Left renal cortex interstitium (tissue), 4 donors: ENCODE measurements at regions not wholly inside any gene's neighbourhood (a gene's known extent, or its start where the extent isn't known, plus 50 kb on each side); places are given as distances from the start of the nearest gene placed in this dataset.
"Not testable (repeated sequence)": the region's sequence is repeated elsewhere in the genome, so short reads cannot be mapped to it uniquely, and the experiment has no call there.

Source experiments
- DNase-seq, 4 donors: peaks; one replicate each; pipeline ENCODE4 v3.0.0-alpha.2; 2013; ENCODE audit warnings: low read depth in 4 of 4, low spot score in 2 of 4, missing footprints in 1 of 4

DNA sequence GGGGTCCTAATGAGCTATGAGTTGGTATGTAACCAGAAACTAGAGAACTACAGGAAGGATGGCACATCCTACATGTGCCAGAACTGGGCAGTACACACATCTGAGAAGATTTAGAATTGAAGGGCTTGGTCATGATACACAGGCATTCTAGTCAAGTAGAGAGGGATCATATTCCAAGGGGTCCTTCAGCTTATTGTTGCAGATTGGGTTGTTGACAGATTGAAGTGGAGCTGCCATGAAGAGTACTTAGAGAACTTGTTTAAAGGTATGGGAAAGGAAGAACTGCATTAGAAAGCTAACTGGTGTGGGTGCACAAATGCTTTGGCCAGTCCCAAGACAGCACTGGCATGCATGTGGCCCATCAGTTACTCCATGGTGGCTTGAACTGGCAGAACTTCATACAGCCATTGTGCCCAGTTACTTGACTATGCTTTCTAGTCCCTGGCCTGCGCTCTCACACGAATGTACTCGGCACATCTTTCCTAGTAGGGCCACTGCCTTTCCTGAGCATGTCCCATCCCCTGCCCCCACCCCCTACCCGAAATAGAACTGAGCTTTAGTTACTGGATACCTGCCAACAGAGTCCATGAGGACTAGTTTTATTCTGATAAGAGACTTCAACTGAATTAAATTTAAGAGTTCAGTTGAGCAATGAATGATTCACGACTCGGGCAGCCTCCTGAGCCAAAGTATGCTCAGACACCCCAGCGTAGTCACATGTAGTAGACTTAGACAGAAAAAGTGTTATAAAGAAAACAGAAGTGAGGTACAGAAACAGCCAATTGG lies 64.0 kb downstream of the CCNG2 start:
- peak in 2 of 4 donors; percentile 29 to 38 for DNase-seq

DNA sequence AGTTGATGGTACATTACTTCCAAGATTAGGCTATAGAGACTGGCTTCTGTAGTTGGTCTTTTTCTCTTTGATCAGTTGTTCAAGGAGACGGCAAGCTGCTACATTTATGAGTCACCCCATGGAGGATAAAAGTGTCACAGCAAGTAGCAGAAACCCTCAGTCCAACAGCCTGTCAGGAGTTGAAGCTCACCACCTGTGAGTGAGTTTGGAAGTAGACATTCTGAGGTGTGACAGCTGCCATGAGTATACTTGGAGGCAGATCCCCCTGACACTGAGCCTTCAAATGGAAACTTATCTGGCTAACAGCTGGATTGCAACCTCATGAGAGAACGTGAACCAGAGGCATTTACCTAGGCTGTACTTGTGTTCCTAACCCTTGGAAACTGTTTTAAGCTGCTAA lies 68.0 kb downstream of the CCNG2 start:
- peak in 2 of 4 donors; percentile 31 to 53 for DNase-seq

DNA sequence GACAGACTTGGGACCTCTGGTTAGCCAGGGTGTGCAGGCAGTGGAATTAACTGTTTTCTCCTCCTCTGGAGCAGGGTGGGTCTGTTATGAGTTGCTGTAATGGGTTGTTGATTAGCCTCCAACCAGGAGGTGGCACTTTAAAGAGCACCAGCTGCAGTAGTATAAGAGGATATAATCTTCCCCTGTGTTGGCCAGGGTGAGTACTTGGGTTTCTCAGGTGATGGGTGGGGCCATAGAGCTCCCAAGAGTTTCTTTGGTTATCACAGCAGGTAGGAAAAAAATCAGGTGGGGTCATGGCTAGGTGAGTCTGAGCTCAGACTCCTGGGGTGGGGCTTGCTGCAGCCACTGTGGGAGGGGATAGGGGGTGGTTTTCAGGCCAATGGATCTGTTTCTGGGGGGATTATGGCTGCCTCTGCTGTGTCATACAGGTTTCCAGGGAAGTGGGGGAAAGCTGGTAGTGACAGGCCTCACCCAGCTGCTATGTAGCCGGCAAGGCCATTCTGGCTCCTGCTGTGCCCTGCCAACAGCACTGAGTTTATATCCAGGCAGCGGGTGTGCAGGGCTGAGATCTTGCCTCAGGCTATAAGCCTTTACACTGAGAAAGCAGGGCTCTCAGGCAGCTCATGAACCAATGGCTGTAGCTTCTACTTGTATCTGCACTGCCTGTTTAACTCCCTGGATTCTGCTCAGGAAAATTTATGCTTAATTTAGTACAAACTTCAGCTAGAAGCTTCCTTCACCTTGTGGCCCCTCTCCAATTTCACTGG lies 70.1 kb downstream of the CCNG2 start:
- DNase-seq = no peak

DNA sequence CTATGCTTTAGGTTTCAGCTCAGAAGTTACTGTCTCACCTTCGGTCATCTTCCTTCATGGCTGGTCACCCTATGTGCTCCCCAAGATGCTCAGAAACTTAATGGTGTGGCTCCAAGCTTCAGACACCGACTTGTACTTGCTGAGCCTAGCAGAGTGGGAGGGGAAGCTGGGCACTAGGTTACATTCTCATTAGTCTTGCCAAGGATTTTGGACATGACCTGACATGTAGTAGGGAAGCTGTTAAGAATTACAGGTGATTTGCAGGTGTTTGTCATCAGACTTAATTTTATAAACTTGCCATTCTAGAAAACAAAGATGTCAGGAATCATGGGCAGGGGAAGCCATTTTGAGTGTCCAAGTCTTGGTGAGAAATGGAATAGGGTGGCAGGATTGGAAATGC lies 72.4 kb downstream of the CCNG2 start:
- no peak for DNase-seq

DNA sequence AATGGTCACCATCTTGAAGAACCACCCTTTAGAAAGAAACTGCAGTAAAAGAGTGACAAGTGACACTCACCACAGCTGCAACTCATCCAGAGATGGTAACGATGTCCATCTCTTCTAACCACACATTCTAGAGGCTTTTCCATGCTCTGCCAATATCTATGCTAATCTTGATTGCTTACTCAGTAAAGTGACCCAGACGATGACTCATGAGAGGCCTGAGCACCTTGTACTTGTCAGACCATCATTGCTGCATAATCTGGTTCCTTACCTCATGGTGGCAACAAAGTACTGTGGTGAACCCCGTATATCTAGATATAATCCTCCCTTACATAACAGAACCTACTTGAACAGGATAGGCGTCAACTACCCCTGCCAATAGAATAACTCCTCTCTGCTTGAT lies 75.6 kb downstream of the CCNG2 start:
- DNase-seq = no peak

DNA sequence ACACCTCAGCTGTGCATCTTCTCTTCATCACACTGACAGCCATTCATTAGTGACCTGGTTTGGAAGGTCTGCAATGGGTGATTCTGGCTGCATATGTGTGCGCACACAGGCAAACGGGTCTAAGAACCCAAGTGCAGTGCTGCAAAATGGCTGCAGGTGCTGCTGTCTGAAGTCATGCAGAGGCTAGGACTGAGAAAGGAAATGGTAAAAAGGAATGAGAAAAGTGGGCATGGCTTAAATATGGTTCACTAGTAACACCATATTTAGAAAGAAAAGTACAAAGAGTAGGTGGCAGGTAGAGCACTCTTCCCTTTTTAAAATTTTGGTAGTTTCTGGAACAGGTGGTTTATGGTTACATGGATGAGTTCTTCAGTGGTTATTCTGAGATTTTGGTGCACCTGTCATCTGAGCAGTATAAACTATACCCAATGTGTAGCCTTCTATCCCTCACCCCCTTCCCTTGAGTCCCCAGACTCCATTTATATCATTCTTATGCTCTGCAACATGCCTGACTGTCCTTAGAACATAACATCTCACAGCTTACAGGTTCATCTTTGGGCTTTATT lies 78.4 kb downstream of the CCNG2 start:
- DNase-seq = no peak

DNA sequence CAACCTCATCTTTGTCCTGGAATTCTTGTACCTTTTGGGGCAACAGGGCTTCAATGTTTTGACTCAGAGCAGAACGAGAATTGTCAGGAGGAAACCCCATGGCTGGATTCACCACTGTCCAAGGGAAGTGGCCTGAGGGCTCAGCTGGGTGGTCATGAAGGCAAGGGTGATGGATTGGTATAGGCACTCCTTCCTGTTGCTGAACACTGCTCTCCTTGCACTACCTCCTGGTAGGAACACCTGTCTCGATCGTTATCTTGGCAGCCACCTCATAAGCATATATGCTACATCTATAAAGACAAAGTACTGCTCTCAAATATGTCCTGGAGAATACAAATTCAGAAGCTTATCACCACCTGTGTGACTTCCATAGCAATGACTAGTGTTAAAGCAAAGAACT lies 79.8 kb downstream of the CCNG2 start:
- DNase-seq = no peak

DNA sequence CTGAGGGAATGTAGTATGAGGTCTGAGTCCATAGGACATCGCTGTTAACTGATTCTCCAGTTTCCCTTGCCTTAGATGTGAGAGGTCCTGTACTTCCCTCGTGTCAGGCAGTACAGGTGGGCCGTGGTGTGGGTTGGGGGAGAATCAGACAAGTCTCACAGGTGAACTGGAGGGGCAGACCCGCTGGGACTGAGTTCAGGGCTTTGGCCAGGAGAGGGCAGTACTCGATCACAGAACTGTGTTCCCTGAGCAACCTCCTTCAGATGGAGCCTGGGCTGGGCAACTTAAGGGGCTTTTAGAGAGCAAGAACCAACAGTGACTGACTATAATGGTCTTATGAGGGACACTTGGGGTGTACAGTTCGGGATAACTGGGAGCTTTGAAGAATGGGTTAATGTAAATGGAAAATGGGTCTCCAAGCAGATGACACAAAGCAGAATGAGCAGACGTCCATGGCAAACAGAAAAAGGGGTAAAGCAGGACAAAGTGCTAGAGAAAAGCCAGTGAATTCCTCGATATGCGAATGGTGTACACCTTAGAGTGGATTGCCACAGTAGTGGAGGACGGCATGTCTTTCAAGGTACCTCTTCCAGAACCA lies 83.6 kb downstream of the CCNG2 start:
- peak in 2 of 4 donors; percentile 23 to 34 for DNase-seq

DNA sequence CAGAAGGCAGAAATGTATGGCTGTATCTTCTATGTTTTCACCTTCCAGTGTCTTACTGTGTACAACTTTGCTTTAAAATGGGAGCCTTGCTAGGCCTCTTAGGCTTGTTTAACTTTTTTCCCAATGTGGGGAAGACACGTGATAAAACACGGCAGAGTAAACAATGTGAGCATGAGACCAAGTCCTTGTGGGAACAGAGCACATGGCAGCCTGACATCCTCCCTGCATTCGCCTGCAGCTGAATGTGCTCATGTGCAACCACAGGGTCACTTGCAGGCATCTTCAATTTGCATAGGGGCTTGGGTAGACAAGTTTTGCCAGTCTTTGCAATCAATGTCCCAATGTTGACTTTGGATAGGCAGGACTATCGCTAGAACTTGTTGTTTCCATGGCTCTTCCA lies 91.8 kb downstream of the CCNG2 start:
- no peak for DNase-seq

DNA sequence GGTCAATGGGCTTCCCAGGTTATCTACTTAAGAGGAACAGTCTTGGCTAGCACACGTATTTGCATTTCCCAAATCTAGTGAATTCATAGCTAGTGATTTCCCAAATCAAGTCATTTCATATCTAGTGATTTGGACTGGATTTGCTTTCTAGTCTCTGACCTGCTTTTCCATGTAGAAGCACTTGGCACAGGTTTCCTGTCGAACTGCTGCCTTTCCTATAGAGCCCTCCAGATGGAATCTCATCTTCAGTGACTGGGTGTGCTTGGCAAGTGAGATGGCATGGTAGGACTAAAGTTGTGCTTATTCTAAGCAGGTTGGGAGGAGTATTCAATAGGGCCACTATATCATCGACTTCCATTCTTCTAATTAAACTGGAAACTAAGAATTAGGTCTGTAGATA lies 94.7 kb downstream of the CCNG2 start:
- DNase-seq = no peak

DNA sequence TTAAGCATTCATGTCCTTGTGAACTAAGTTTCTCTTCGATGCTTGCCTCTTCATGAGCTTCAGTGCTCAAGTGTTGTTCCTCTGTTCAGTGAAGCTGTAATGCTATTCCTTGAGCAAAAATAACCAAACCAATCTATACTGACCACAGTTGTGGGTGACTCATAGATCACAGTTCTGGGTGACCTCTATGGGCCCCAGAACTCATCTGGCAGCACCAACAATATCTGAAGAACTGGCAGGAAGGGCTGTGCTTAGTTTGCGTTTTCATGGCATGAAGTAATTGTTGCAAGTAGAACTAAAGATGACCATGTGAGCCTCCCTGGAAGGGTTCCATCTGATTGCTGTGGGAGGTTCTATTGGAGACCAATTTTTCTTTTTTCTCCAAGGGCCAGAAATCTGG lies 106.2 kb downstream of the CCNG2 start:
- no peak for DNase-seq

DNA sequence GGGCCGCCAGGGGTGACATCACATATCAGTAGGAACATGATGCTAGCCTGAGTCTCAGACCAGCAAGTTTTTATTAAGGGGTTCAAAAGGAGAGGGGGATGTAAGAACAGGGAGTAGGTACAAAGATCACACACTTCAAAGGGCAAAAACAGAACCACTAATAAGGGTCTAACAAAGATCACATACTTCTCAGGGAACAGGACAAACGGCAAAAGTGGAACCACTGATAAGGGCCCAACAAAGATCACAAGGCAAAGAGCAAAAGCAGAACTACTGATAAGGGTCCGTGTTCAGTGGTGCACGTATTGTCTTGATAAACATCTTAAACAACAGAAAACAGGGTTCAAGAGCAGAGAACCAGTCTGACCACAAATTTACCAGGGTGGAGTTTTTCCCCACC lies 107.0 kb downstream of the CCNG2 start:
- not testable (repeated sequence) for DNase-seq

DNA sequence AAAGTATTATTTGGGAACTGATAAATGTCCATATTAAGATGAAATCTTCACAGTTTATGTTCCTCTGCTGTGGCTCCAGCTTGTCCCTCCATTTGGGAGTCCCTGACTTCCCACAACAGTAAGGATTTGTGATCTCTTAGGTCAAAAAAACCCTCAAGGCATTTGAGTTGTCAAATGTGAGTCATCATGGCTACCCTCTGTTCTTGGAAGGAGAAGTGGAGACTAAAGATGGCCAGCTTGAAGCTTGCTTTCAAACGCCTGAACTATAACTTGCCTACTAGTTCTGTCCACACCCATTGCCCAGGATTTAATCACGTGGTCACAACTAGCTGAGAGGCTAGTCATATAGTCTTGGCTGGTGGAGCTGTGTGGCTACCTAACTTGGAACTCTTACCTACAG lies 107.8 kb downstream of the CCNG2 start:
- DNase-seq = no peak

DNA sequence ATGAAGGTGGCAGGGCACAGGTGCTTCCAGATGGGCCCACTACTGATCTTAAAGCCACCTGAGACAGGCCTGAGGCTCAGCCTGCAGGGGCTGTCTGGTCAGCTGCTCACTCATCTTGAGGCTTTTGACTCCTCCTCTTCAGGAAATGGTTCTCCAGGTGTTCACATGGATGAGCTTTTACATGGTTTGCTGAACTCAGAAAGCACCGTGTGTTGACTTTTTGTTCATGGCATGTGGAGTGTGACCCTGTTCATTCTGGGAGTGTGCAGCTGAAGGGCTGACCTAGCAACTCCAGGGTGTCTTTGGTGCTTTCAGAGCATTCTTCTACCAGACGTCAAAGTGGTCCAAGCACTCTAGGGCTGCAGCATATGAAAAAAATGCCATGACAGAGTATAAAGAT lies 111.1 kb downstream of the CCNG2 start:
- no peak for DNase-seq

DNA sequence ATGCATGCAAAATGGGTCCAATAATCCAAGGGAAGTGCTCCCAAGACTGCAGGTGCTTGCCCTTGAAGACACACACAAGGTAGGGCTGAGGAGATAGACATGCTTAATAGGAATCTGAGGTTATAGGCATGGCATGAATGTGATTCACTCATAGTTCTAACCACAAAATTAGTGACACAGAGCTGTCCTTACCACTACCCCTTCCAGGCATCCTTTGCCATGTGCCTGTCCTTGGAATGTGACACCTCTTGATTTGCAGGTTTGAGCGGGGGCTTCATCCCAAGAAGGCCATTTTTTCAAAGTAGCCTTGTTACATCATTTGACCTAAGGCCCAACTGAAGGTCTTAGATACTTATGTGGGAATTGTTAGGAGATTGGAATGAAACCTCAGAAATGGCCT lies 112.5 kb downstream of the CCNG2 start:
- no peak for DNase-seq

DNA sequence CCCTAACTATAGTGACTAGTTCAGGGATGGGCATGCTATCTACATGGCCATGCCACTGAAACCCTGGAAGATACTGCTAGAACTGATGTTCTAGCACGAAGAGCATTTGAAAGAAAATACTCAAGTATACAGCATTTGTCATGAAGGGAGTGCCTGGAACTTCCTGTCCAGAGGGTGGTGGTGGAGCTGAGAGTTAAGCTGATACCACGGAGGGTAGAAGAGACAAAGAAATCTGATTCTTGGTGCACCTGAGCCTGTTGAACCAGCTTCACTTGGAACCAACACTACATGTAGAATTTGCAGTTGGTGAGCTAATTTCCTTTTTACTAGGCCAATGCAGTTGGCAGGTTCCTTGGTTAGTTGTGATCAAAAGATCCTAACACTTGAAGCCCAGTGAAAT lies 116.4 kb downstream of the CCNG2 start:
- no peak for DNase-seq

DNA sequence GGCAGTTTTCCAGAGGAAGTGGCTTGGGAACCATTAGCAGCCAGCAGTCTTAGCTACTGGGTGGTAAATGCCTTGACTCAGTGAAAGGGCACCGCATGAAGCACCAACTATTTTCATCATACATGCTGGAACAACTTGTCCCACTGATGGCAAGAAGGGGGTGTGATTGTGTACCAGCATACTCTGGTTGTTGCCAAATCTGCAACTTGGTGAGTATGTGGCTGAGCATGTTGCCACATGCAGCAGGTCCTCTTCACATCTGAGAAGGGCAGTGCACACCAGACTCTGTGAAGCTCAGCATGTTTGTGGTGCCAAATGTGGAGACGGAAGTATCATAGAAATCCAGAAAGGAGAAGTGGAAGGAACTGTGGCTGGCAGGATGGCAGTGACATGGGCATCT lies 122.1 kb downstream of the CCNG2 start:
- not testable (repeated sequence) for DNase-seq

DNA sequence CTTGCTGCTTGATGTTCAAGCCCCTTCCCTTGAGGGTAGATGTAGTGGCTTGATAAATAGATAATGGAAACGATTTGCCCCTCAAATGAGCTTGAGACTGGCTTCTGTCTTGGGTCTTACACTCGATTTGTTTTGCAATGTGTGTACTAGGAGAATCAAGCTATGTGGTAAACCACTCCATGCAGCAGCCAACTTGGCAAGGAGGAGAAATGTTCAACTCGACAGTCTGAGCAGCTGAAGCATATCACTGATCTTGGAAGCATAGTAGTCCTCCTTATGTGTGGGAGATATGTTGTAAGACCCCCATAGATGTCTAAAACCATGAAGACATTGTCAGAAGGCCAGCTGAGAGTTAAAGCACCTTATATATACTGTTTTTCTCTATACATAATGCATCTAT lies 125.3 kb downstream of the CCNG2 start:
- DNase-seq = no peak

DNA sequence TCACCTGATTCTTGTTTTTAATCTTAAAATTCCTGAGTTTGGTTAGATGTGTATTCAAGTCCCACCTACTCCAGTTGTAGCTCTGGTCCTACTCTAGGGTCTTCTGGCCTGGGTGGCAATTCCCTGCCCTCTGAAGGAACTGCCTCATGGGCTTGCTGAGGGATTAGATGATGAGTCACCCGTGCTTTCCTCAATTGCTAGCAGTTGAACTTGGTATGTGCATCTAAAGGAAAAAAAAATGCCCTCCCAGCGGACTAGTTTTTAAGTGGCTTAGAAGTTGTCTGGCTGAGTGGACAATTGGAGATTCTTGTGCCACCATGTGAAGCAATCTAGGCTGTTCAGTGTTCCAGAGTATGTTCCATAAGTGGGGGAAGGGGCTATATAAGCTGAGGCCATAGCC lies 127.0 kb downstream of the CCNG2 start:
- DNase-seq = no peak

DNA sequence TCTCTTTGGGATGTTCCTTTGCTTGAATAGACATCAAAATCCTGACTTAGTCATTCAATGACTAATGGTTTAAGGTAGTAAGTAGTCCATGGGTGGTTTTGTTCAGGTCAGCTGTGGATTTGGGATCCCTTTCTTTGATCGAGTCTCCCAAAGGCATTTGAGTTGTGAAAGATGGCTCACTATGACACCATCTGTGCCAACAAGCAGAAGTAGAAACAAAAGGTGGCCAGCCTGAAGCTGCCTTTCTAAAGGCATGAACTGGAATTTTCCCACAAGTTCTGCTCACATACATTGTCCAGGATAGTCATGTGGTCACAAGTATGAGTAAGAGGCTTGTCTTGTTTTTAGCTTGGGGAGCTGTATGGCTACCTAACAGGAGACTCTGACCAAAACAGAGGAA lies 129.9 kb downstream of the CCNG2 start:
- DNase-seq = no peak

DNA sequence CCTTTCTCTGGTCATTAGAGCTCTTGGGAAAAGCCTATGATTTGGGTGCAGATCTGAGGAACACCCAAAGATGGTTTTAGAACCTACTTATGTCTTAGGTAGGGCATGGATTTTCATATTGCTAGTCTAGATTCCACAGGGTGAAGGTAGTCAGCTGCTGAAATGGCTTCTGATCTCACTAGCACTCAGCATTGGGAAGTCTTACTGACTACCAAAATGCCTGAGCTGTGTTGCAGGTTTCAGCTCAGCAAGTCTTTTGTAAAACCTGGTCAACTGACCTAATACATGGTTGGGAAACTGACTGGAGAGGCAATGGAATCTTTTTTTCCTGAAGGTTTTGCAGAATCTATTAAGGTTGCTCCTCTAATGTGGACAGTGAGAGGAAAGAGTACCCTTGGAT lies 136.4 kb downstream of the CCNG2 start:
- DNase-seq = no peak

DNA sequence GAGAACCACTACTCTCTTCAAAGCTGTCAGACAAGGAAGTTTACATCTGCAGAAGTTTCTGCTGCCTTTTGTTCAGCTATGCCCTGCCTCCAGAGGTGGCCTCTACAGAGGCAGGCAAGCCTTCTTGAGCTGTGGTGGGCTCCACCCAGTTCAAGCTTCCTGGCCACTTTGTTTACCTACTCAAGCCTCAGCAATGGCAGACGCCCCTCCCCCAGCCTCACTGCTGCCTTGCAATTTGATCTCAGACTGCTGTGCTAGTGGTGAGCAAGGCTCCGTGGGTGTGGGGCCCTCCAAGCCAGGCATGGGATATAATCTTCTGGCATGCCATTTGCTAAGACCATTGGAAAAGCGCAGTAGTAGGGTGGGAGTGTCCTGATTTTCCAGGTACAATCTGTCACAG lies 144.0 kb downstream of the CCNG2 start:
- not testable (repeated sequence) for DNase-seq
